Loucy (cell line): ENCODE measurements at regions not wholly inside any gene's neighbourhood (a gene's known extent, or its start where the extent isn't known, plus 50 kb on each side); places are given as distances from the start of the nearest gene placed in this dataset.

Experiments
- H2AFZ ChIP-seq: fragments of 200-600 bp; sonication (generic); 2 replicates; pipeline ENCODE4 v1.6.0; 2016; ENCODE audit warnings: antibody characterized with exemption, mild to moderate bottlenecking, low read length, moderate library complexity
- H3F3A ChIP-seq: fragments of 200-600 bp; 2 replicates; pipeline ENCODE4 v1.6.0; 2016; ENCODE audit warnings: antibody characterized with exemption, low read depth, mild to moderate bottlenecking
- H3K27me3 ChIP-seq: fragments of 200-600 bp; sonication (generic); 2 replicates; pipeline ENCODE4 v1.6.1; 2014; ENCODE audit warnings: low read length, mild to moderate bottlenecking; ENCODE audit not compliant: insufficient read depth, poor library complexity, severe bottlenecking
- H3K36me3 ChIP-seq: fragments of 200-600 bp; sonication (generic); 2 replicates; pipeline ENCODE4 v1.6.1; 2016; ENCODE audit warnings: low read length; ENCODE audit not compliant: insufficient read depth
- H3K4me1 ChIP-seq: fragments of 200-600 bp; sonication (generic); 2 replicates; pipeline ENCODE4 v1.5.1; 2014; ENCODE audit warnings: low read length, mild to moderate bottlenecking; ENCODE audit not compliant: insufficient read depth, poor library complexity, severe bottlenecking
- H3K4me2 ChIP-seq: fragments of 200-600 bp; sonication (generic); 2 replicates; pipeline ENCODE4 v1.6.0; 2014; ENCODE audit warnings: antibody characterized with exemption, low read length, low read depth, mild to moderate bottlenecking; ENCODE audit not compliant: poor library complexity, severe bottlenecking
- H3K4me3 ChIP-seq: fragments of 200-600 bp; sonication (generic); 2 replicates; pipeline ENCODE4 v1.5.1; 2014; ENCODE audit warnings: low read length, mild to moderate bottlenecking, mixed read lengths; ENCODE audit not compliant: poor library complexity, severe bottlenecking
- H3K79me2 ChIP-seq: fragments of 200-600 bp; sonication (generic); 2 replicates; pipeline ENCODE4 v1.6.1; 2014; ENCODE audit warnings: low read length; ENCODE audit not compliant: insufficient read depth
- H3K9ac ChIP-seq: fragments of 200-600 bp; sonication (generic); 2 replicates; pipeline ENCODE4 v1.6.0; 2014; ENCODE audit warnings: mild to moderate bottlenecking, low read depth, low read length, moderate library complexity; ENCODE audit not compliant: poor library complexity, severe bottlenecking
- H3K9me2 ChIP-seq: fragments of 200-600 bp; sonication (generic); replicated peaks from 2 replicates; pipeline ENCODE4 v1.6.1; 2016; ENCODE audit warnings: low read depth, low read length, mixed read lengths
- H3K9me3 ChIP-seq: fragments of 200-600 bp; sonication (generic); 2 replicates; pipeline ENCODE4 v1.6.1; 2014; ENCODE audit warnings: mild to moderate bottlenecking, antibody characterized with exemption, low read length, low read depth; ENCODE audit not compliant: insufficient read depth
- H4K20me1 ChIP-seq: fragments of 200-600 bp; sonication (generic); 2 replicates; pipeline ENCODE4 v1.6.0; 2014; ENCODE audit warnings: antibody characterized with exemption, low read length, mild to moderate bottlenecking; ENCODE audit not compliant: insufficient read depth, poor library complexity, severe bottlenecking
- CTCF ChIP-seq: fragments of 200-600 bp; sonication (generic); conservative IDR thresholded peaks from 2 replicates; pipeline ENCODE4 v1.5.1; 2014; ENCODE audit warnings: mild to moderate bottlenecking, antibody characterized with exemption, low read length
- EZH2phosphoT487 ChIP-seq: fragments of 200-600 bp; IDR thresholded peaks from 2 replicates; pipeline ENCODE4 v1.6.1; 2018; ENCODE audit warnings: antibody characterized with exemption, mild to moderate bottlenecking, moderate library complexity, borderline replicate concordance

- Histone ChIP-seq H3K79me2 (no peaks in the 10 kb centered on the region), H3K4me3 (no peak overlapping the region), H3F3A (no peaks in the 10 kb centered on the region), H3K36me3 (no peaks in the 10 kb centered on the region), H3K9ac (no peak overlapping the region), H3K27me3 (no peaks in the 10 kb centered on the region), H3K9me2 (no peaks in the 10 kb centered on the region), H2AFZ (no peak overlapping the region), H4K20me1 (no peaks in the 10 kb centered on the region), H3K4me2 (no peak overlapping the region), H3K9me3 (no peaks in the 10 kb centered on the region), H3K4me1 (no peaks in the 10 kb centered on the region)
- no peak for TF ChIP-seq EZH2phosphoT487
These were observed 78.2 kb upstream of the GPR12 start for GRCh38 chr13:26838821-26839220.

- no peaks in the 10 kb centered on the region for H3K9me2 ChIP-seq
- H3K4me1 ChIP-seq: no peaks in the 10 kb centered on the region
- no peaks in the 10 kb centered on the region for H4K20me1 ChIP-seq
- no peak for TF ChIP-seq EZH2phosphoT487
- TF ChIP-seq CTCF: no peak
- no peaks in the 10 kb centered on the region for H3K27me3 ChIP-seq
- no peaks in the 10 kb centered on the region for H3F3A ChIP-seq
- no peaks in the 10 kb centered on the region for H3K79me2 ChIP-seq
- no peak overlapping the region for H3K9ac ChIP-seq
- no peak overlapping the region for H2AFZ ChIP-seq
- H3K9me3 ChIP-seq: no peaks in the 10 kb centered on the region
- no peaks in the 10 kb centered on the region for H3K36me3 ChIP-seq
- no peak overlapping the region for H3K4me3 ChIP-seq
- H3K4me2 ChIP-seq: no peak overlapping the region
These were observed 77.4 kb upstream of the GPR12 start for GRCh38 chr13:26837997-26838396.

DNA sequence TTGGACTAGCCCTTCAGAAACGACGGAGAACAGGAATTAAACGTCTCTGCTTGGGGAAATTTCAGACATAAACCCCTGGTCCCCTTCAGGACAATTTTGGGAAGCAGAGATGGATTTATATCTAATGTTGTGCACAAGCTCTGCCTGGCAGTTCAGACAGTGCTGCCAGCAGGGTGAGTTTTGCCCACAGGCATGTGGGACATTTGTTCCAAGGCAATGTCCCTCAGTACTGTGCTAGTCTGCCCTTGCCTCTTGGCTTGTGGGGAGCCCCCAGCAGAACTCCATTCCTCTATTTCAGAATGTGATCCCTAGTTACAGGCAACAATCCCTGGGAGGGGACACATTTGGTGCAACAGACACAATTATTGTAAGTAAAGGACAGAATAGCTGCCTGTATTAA is 76.5 kb upstream of the GPR12 start:
- TF ChIP-seq EZH2phosphoT487 (no peak), CTCF (no peak)
- Histone ChIP-seq H3K9ac (no peak overlapping the region), H3K4me3 (no peak overlapping the region), H2AFZ (no peak overlapping the region), H3K36me3 (no peaks in the 10 kb centered on the region), H3K79me2 (no peaks in the 10 kb centered on the region), H3K4me1 (no peaks in the 10 kb centered on the region), H3K27me3 (no peaks in the 10 kb centered on the region), H3F3A (no peaks in the 10 kb centered on the region), H4K20me1 (no peaks in the 10 kb centered on the region), H3K9me2 (no peaks in the 10 kb centered on the region), H3K4me2 (no peak overlapping the region), H3K9me3 (no peaks in the 10 kb centered on the region)

DNA sequence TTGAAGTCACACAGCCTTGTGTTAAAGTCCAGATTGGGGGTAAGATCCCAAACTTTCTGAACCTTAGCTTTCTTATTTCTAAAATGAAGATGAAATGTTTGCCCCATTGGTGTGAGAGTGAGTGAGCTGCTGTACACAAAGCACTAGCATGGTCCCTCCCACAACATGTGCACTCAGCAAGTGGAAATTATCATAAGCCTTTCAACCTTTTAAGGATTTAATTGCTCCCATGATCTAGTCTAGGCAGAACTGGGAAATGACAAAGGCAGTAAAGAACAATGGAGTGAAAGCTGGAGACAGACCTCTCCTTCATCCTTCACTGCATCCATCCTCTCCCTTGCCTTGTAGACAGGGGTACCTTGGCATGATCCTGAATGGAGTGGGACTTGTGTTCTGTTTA is 76.0 kb upstream of the GPR12 start:
- H3K36me3 ChIP-seq: no peaks in the 10 kb centered on the region
- H3F3A ChIP-seq: no peaks in the 10 kb centered on the region
- H3K27me3 ChIP-seq: no peaks in the 10 kb centered on the region
- no peak overlapping the region for H2AFZ ChIP-seq
- no peaks in the 10 kb centered on the region for H3K9me3 ChIP-seq
- no peaks in the 10 kb centered on the region for H3K9me2 ChIP-seq
- no peak overlapping the region for H3K4me2 ChIP-seq
- no peaks in the 10 kb centered on the region for H3K79me2 ChIP-seq
- no peak overlapping the region for H3K4me3 ChIP-seq
- H4K20me1 ChIP-seq: no peaks in the 10 kb centered on the region
- no peaks in the 10 kb centered on the region for H3K4me1 ChIP-seq
- H3K9ac ChIP-seq: no peak overlapping the region
- TF ChIP-seq CTCF (no peak), EZH2phosphoT487 (no peak)
